HUDEP-2 (cell line): ENCODE measurements at regions not wholly inside any gene's neighbourhood (a gene's known extent, or its start where the extent isn't known, plus 50 kb on each side); places are given as distances from the start of the nearest gene placed in this dataset.

ENCODE experiments used
- DNase-seq, 76 experiments: peaks; one replicate each; lab custom pipeline; 2025; ENCODE audit not compliant: unreplicated experiment in 76 of 76; lab: John Stamatoyannopoulos, UW

DNA sequence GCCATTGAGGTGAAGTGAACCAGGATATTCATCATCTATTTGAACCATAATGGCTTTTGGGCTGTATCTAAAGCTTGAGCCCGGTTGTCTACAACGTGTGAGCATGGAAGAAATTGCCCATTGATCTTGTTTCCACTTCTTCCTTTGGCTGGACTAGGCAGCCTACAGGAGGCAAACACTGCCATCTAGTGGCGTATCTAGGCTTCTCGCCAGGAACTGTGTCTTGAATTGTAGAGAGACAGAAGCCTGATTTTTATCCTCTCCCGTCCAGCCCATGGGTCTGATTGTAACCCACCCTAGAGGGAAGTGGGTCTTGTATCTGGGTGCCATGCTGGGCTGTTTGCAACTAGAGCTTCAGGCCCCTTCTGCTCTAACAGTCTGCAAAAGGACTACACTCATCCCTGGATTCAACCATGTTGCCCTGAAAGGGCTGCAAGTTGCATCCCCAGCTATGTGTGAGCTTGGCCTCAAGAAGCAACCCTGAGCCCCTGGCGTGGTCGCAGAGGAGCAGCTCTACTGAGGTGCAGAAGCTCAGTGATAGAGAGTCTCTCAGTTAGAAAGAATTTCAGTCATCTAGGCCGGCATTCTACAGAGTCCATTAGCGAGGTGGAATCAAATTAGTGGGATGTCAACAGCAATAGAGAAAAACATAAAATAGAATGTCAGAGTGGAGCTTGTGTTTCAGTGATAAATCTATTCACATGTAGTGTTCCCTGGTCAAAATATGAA lies 170.2 kb upstream of the UMPS start:
- peak in 49 of 76 experiments; percentile 2 to 65 (median 31) for DNase-seq

DNA sequence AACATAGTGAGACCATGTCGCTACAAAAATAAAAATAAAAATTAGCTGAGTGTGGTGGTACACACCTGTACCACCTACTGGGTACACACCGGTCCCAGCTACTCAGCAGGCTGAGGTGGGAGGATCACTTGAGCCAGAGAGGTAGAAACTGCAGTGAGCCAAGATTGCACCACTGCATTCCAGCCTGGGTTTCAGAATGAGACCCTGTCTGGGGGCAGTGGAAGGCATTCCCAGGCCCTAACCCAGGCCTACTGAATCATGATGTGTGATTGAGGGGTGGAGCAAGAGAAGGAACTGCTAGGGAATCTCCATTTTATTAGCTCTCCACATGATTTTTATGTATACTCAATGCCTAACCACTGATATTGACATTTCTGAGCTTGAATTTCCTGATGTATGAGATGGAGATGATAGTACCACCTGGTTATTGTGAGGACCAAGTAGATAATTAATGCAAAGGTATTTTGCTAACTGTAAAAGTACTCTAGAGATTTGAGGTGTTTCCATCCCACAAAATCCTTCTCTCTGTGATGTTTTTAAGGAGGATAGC lies 169.5 kb upstream of the UMPS start:
- no peak for DNase-seq

DNA sequence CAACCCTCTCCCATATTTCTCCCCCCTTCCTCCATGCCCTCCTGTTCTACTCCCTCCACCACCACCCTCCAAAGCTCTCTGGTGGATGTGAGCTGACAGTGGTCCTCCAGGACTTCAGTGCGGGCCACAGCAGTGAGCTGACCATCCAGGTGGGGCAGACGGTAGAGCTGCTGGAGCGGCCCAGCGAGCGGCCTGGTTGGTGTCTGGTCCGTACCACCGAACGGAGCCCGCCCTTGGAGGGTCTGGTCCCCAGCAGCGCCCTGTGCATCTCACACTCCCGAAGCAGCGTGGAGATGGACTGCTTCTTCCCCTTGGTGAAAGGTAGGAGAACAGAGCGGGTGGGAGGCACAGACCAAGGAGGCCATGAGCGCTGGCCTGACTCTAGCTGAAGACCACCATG lies 167.5 kb upstream of the UMPS start:
- DNase-seq: no peak

DNA sequence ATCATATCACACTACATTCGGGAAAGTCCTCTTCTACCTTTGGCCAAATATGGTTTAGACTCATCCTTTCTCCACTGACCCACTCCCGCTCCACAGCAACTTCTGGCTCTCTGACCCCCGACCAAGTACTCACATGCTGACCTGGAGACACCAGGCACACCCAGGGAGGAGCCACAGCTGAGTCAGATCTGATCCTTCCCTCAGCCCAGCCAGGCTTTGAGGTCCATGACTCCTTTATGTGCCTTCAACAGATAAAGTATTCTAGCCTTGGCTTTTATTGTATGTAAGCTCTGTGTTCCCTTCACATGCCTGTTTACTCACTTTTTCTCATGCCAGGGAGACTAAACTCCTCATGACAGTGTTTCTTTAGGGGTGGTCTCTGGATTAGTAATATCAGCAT lies 166.9 kb upstream of the UMPS start:
- DNase-seq: peak in 1 of 76 experiments; percentile 10

DNA sequence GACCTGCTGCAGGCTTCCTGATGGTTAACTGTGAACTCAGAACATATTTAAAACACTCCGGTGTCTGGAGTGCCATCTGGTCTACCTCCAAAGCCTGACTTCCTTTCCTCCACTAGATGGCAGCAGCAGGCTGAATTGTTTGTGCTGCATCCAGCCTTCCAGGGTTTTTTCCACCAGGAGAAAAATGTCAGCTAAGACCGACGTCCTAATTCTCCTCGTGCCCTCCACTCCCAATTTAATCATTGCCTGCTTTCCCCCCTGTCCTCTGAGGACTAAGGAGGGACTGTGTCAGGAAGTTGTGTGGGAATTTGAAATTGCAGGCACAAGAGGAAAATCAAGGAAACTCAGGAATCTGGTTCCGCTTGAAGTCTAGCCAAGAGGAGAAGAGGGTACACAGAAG lies 165.2 kb upstream of the UMPS start:
- DNase-seq: peak in 44 of 76 experiments; percentile 3 to 60 (median 22)

DNA sequence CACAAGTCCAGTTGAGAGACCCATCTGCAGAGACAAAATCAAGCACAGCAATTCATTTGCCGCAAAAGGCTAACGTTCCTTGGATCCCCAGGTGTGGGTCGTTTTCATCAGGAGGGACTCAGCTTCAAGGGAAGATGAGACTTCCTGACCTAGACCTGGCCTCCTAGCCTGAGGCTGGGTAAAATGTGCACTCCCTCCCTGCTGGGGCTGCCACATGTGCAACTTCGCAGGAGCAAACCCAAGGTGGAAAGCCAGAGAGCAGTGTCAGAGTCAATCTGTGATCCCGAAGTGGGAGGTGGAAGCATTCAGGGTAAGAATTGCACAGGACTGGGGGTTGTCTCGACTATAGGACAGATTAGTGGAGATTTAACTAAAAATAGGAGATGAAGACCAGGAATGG lies 164.7 kb upstream of the UMPS start:
- no peak for DNase-seq

DNA sequence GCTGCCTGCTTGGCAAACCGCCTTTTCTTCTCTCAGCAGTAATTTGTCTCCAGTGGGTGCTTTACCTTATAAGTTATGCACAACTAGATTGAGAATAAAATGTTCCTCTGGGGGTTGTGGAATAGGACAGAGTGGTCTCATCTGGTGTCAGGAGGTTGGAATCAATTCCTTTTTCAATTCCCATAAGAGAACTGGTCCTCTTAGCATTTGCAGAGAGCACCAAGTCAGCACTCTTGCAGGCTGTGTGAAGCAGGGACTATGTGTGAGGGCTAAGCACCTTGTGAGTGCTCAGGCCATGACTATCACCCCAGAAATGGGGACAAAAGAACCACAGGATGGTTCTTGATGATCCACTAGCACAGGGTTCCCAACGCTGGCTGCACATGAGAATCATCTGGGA lies 163.6 kb upstream of the UMPS start:
- no peak for DNase-seq

DNA sequence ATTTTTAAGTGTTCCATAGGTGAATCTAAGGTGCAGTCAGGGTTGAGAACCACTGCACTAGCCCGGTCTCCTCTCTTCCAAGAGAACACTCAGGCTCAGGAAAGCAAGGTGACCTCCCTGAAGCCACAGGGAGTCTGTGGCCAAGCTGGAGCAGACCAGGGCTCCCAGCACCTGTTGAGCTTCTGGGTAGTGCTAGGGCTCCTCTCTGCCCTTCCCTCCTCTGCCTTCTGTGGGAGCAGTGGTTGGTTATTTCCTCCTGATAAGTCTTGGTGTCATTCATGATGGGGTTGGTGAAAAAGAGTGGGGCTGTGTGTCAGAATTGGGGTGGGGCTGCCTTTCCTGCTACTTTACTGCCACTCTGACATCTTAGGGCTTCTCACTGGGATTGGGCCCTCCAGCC lies 163.1 kb upstream of the UMPS start:
- no peak for DNase-seq

DNA sequence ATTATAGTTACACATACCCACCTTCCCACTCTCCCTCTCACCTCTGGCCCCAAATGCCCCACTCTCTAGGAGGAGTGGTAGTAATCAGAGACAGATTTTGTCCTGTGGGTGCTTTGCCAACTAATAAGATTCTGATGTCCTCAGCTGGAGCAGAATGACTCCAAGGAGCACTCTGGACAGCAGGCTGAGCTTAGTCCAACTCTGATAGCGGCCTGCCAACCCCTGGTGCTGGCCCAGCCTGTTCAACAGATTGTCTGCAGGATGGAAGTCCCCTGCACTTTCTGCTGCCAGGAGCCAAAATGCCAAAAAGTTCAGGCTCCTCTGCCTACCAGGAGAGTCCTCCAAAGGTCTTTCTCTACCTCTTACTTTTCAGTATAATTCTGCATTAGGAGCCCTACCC lies 160.5 kb upstream of the UMPS start:
- no peak for DNase-seq

DNA sequence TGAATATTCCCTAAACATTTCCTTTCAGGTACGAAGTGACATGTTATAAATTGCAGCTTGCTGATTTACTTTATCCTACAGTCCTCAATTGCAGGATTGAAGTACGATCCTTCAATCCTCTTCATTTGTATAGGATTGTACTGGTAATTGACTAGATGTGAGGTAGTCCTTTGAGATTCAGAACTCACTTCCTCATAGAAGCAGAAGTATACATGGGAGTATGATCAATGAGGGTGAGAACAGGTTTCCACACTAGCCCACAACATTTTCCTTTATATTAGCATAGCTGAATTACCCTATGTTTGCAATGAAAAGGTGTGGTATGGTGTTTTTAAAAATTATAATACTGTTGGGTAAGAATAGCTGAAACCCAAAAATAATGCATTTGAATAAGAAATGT lies 160.0 kb upstream of the UMPS start:
- no peak for DNase-seq

DNA sequence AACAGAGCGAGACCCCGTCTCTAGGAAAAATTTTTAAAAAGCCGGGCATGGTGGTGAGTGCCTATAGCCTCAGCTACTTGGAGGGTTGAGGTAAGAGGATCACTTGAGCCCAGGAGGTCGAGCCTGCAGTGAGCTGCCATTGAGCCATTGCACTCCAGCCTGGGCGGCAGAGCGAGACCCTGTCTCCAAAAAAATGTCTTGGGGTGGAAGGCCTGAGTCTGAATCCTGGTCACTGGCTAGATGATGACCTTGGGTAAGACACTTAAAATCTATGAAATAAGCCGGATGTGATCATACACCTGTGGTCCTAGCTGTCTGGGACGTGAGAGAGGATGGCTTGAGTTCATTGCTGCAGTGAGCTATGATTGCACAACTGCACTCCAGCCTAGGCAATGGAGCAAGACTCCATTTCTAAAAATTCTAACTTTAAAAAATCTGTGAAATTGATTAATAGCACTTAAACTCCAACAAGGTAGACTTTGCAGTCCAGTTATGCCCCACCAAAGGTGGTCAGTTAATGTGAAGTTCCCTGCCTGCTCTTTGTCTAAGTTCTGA lies 157.3 kb upstream of the UMPS start:
- DNase-seq: no peak

DNA sequence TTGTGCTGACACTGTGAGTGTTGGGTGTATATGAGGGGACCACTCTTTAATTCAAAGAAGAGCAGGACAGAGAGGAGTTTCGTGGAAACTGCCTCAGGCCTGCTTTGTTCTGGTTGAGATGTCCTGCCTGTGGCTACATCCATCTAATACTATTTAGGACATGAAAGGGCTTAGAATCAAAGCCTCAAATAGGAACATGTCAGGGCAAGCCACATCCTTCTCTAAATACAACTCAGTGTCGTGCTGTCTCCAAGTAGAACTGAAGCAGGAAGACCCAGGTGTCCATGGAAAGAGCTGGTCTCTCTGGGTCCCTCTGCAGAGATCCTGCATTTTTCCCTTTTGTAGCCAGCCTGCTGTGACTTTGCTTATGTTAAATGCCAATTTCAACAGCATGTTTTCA lies 156.2 kb upstream of the UMPS start:
- DNase-seq: no peak

DNA sequence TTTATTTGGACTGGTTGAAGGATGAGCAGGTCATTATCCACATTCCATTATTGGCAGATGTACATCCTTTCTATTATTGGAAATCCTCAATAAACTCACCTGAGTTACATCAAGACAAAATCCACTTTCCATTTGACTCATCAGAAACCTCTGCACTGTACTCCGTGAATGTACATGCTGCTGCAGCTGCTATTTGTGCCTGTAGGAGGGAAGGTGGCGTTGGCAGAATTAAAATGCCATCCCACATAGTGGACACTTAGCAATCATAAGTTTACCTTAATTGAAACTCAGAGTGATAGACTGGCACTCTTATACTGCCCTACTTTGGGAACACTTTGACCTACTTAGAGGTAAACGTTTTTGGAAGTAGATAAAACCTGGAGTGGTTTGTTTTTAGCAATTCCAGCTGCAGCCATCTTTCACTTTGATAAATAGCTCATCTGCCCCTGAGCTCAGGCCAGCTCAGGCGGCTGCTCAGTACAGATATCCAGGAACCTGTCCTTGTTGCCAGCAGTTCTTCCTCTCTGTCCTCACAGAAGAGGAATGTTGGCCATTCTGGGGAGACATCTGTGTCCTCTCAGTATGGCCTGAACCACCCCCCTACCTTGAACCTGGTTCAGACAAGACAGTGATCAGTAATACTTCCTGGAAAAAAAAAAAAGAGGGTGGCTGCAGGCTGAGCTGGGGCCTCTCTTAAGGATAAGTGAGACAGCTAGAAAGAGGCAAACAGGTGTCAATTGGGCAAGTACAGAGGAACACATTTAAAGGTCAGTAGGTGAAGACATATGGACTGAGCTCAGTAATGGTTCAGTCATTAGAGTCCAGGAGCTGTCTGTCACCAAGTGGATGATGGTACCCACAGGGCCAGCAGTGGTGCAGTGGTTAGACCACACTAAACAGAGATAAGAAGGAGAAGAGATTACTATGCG lies 153.4 kb upstream of the UMPS start:
- peak in 1 of 76 experiments; percentile 3 for DNase-seq

DNA sequence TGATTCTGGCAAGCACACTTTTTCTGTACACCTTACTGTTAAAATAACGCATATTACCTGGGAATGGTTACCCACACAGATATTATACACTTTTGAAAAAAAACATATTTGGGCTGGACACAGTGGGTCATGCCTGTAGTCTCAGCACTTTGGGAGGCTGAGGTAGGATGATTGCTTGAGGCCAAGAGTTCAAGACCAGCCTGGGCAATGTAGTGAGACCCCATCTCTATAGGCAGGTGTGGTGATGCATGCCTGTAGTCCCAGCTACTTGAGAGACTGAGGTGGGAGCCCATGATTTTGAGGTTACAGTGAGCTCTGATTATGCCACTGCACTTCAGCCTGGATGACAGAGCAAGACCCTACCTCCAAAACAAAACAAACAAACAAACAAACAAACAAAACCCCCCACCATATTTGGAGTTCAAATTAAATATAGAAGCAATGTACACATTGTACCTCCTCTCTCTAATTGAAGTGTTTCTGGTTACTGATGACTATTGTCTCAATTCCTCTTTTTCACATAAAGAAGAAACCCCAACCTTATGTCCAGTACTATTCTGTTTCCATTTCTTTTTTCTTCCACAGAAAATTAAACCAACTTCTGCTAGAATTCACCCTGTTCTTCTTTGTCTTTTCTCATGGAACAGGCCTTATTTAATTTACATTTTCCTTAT lies 152.6 kb upstream of the UMPS start:
- no peak for DNase-seq

DNA sequence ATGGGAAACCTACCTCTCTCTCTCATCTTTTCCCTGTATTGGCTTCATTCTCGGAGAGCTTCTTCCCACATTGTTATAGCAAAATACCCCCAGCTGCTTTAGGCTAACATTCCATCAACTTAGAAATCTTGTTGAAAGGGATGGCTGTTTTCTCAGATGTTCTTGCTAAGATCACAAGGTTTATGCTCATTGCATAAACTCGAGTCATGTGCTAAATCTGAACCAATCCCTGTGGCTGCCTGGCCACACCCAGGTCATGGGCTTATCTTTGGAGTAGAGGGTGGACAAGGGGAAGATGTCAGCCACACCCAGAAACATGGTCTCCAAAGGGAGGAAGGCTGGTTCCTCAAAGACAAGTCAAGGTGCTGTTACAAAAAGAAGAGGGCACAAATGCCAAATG lies 150.6 kb upstream of the UMPS start:
- peak in 1 of 76 experiments; percentile 12 for DNase-seq

DNA sequence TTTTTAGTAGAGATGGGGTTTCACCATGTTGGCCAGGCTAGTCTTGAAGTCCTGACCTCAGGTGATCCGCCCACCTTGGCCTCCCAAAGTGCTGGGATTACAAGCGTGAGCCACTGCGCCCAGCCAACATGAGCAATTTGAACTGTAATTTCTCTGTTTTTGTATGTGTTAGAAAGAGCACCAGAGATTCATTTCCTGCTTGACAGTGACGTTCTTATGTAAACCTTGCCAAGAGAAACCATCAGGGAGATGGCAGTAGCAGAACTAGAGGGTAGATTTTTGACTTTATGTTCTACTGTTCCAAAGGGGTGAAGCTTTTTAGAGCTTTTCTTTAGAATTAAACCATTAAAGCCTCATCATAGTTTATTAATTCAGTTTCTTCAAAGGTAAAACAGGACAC lies 148.1 kb upstream of the UMPS start:
- no peak for DNase-seq

DNA sequence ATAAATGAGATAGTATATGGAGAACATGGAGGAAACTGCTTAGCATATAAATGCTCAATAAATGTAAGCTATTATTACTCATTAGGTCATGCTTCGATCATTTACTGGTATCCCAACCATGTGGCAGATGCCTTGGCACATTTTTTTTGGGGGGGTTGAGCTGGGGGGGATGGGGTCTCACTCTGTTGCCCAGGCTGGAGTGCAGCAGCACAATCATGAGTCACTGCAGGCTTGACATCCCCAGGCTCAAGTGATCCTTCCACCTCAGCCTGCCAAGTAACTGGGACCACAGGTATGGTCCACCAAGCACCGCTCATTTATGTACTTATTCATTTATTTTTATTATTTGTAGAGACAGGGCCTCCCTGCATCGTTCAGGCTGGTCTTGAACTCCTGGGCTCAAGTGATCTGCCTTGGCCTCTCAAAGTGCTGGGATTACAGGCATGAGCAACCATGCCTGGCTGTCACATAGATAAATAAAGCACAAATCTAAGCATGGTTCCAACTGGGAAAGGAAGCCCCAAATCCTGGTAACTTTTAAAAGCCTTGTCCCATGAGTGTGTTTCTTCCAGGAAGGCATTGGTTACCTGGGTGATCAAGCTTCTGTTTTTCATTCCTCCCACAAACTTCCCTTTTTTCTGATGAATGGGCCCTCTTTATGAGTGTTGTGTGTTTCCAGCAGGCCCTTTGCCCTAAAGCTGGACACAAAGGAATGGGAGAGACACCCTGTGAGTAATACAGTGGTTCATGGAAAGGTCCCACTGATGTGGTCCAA lies 147.4 kb upstream of the UMPS start:
- no peak for DNase-seq

DNA sequence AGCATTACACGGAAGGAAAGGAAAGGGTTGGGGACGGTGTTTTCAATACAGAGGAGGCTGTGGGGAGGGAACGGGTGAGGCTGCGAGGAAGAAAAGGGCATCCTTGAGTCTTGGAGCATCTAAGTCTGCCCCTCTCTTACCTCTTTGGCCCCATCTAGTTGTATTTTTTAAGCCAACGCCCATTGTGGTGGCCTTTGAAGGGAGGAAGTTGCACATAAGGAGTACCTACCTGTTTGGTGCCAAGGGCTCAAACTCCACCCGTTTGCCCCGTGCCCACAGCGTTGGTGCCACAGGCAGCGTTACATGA lies 146.1 kb upstream of the UMPS start:
- no peak for DNase-seq

DNA sequence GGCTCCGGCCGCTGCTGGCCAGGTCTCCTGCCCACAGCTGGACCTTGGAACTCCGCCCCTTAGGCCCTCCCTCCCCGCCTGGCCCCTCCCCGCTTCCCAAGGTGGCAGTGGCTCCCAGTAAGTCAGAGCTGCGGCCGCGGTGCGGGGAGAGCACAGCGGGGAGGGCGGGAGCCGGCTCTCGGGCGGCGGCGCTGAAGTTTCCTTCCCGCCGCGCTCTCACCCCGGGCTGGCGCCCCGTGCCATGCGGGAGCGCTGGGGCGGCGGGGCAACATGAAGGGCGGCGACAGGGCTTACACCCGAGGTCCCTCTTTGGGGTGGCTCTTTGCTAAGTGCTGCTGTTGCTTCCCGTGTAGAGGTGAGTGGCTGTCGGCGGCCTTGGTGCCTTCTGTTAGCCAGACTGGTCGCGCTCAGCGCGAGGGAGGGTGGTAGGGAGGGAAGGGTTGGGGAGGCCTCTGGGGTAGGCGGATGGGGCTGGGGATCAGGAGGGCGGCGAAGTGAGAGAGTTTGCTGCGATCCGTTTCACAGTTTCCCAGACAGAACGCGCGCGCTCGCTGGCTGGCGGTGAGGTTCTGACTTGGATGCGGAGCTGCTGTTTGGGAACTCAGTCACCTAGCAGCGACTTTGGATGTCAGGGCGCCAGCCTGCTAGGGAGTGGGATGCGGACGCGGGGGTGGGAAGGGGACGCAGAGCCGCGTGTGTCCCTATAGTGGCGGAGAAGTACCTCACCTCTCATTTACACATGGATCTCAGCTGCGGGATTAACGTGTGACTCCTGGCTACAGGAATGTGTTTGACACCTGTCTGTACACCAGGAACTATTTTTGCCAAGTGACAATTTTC lies 145.5 kb upstream of the UMPS start:
- no peak for DNase-seq
